ENCODE measurements at regions not wholly inside any gene's neighbourhood (a gene's known extent, or its start where the extent isn't known, plus 50 kb on each side); places are given as distances from the start of the nearest gene placed in this dataset.

DNA sequence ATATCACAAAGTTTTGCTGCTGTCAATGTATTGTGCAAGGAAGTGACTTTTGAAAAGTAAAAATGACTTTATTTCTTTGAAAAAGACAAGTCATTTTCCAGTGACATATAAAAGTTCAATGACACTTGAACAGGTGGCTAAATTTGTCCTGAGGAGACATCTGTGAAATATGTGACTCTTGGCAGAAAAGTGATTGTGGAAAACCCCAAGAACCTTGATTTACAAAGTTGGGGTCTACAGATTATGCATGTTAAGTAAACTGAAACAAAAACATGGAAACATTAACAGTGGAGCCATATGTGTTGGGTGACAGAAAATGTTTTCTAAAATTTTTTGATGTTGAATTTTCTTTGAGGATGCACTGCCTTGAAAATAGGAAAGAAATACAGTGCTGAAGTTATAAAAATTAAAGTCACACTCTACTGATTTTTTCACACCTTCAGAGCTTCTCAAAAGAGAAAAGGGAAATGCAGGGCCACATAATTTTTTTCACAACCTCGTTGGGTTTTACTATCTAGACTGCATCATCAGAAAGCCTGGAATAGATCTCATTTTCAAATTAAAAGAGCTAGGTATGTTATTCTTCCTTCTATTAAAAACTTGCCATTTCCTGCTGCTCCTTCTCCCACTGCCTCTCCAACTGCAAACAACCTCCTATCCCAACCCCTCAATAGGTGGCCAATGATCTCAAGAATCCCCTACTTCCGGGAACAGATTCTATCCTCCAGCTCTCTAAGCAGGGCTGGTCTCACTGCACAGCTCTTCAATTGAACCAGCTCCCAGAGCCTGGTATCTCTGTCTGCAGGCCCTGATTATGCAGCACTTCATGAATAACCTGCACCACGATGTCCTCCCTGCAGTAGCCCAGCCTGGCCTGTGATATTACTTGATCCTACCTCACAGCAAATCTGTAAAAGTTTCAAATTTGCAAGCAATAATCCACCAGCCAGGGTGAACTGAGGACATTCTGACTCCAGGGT, 570.8 kb upstream of the CPEB2 start:
- Mint-ChIP-seq H3K4me3 (ENCODE audit: unreplicated experiment) (no peak overlapping the region), H3K27me3 (ENCODE audit: unreplicated experiment) (no peaks in the 10 kb centered on the region), H3K9me3 (ENCODE audit: unreplicated experiment) (no peaks in the 10 kb centered on the region), H3K27ac (ENCODE audit: unreplicated experiment) (no peak overlapping the region), H3K36me3 (ENCODE audit: low read depth, unreplicated experiment) (peaks cover 4% of the 10 kb centered on the region), H3K4me1 (ENCODE audit: unreplicated experiment) (no peaks in the 10 kb centered on the region)
- TF ChIP-seq, protein P1, sequence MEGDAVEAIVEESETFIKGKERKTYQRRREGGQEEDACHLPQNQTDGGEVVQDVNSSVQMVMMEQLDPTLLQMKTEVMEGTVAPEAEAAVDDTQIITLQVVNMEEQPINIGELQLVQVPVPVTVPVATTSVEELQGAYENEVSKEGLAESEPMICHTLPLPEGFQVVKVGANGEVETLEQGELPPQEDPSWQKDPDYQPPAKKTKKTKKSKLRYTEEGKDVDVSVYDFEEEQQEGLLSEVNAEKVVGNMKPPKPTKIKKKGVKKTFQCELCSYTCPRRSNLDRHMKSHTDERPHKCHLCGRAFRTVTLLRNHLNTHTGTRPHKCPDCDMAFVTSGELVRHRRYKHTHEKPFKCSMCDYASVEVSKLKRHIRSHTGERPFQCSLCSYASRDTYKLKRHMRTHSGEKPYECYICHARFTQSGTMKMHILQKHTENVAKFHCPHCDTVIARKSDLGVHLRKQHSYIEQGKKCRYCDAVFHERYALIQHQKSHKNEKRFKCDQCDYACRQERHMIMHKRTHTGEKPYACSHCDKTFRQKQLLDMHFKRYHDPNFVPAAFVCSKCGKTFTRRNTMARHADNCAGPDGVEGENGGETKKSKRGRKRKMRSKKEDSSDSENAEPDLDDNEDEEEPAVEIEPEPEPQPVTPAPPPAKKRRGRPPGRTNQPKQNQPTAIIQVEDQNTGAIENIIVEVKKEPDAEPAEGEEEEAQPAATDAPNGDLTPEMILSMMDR (IDR thresholded peaks at IDR 0.05; ENCODE audit: unreplicated experiment): no peak
- no peak for DNase-seq (ENCODE audit: low spot score)

DNA sequence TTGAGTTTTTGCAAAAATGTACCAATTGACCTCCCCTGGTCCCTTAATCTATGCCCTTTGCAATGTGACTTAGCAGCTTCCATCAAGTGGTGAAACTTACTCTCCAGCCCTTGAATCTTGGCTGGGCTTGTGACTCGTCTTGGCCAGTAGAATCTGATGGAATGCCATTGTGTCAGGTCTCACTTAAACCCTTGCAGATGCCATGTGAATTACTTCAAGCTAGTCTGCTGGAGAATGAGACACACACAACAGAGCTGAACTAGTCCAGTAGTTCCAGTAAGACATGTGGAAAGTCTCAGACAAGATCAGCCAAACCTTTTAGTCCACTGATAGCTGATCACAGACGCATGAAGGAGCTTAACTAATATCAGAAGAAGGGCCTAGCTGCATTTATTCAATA, 567.8 kb upstream of the CPEB2 start:
- Mint-ChIP-seq H3K4me3 (ENCODE audit: unreplicated experiment) (no peak overlapping the region), H3K36me3 (ENCODE audit: low read depth, unreplicated experiment) (no peaks in the 10 kb centered on the region), H3K4me1 (ENCODE audit: unreplicated experiment) (no peaks in the 10 kb centered on the region), H3K9me3 (ENCODE audit: unreplicated experiment) (no peaks in the 10 kb centered on the region), H3K27me3 (ENCODE audit: unreplicated experiment) (no peaks in the 10 kb centered on the region), H3K27ac (ENCODE audit: unreplicated experiment) (no peak overlapping the region)
- no peak for DNase-seq (ENCODE audit: low spot score)
- TF ChIP-seq, protein P1 (IDR thresholded peaks at IDR 0.05; ENCODE audit: unreplicated experiment): no peak

DNA sequence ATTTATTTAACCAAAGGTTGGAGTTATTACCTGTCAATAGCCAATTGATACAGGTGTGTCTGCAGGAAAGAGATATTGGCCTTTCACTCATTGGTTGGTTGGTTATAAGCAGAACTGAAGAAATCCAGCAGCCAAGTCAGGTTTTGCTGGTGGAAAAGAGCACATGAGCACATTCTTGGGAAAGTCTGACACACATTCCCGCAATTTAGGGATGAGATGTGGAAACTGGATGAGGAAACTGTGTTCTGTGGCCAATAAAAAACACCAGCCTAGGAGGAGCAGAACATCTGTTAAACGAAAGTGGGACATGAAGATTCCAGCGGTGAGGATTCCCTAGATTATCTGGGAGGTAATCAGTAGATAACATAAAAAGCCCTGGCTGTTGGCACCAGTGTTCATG, 567.4 kb upstream of the CPEB2 start:
- Mint-ChIP-seq H3K27me3 (ENCODE audit: unreplicated experiment) (no peaks in the 10 kb centered on the region), H3K27ac (ENCODE audit: unreplicated experiment) (no peak overlapping the region), H3K4me1 (ENCODE audit: unreplicated experiment) (no peaks in the 10 kb centered on the region), H3K4me3 (ENCODE audit: unreplicated experiment) (no peak overlapping the region), H3K36me3 (ENCODE audit: low read depth, unreplicated experiment) (no peaks in the 10 kb centered on the region), H3K9me3 (ENCODE audit: unreplicated experiment) (no peaks in the 10 kb centered on the region)
- DNase-seq (ENCODE audit: low spot score): no peak
- TF ChIP-seq, protein P1 (IDR thresholded peaks at IDR 0.05; ENCODE audit: unreplicated experiment): no peak

DNA sequence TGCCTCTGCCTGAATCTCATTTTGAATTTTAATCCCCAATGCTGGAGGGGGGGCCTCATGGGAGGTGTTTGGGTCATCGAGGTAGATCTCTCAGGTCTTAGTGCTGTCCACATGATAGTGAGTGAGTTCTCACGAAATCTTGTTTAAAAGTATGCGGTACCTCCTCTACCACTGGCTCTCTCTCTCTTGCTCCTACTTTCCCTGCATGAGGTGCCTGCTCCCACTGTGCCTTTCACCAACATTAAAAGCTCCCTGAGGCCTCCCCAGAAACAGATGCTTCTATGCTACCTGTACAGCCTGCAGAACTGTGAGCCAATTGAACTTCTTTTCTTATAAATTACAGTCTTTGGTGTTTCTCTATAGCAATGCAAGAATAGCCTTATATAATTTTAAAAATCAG, 560.7 kb upstream of the CPEB2 start:
- Mint-ChIP-seq H3K9me3 (ENCODE audit: unreplicated experiment) (no peaks in the 10 kb centered on the region), H3K27ac (ENCODE audit: unreplicated experiment) (no peak overlapping the region), H3K4me3 (ENCODE audit: unreplicated experiment) (no peak overlapping the region), H3K4me1 (ENCODE audit: unreplicated experiment) (no peaks in the 10 kb centered on the region), H3K36me3 (ENCODE audit: low read depth, unreplicated experiment) (no peaks in the 10 kb centered on the region), H3K27me3 (ENCODE audit: unreplicated experiment) (no peaks in the 10 kb centered on the region)
- TF ChIP-seq, protein P1 (IDR thresholded peaks at IDR 0.05; ENCODE audit: unreplicated experiment): no peak
- DNase-seq (ENCODE audit: low spot score): no peak

DNA sequence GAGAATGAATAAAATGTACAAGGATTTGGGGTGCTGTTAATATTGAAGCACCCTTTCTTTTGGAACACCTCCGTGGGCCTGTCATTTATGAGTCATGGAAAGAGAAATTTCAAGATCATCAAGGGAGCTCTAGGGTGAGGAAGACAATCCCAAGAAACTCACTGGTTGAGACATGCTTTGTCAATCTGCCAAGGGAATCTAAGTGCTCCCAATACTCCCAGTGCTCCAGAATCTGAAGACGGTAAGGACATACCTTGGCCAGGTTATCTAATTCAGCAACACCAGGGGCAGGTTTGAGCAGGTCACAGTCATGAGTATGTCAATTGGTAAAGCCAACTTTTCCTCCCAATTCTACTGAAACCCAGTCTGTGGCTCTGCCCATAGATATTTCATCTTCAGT, 556.4 kb upstream of the CPEB2 start:
- DNase-seq (ENCODE audit: low spot score): no peak
- TF ChIP-seq, protein P1 (IDR thresholded peaks at IDR 0.05; ENCODE audit: unreplicated experiment): no peak
- Mint-ChIP-seq H3K4me1 (ENCODE audit: unreplicated experiment) (no peaks in the 10 kb centered on the region), H3K4me3 (ENCODE audit: unreplicated experiment) (no peak overlapping the region), H3K9me3 (ENCODE audit: unreplicated experiment) (no peaks in the 10 kb centered on the region), H3K36me3 (ENCODE audit: low read depth, unreplicated experiment) (no peaks in the 10 kb centered on the region), H3K27ac (ENCODE audit: unreplicated experiment) (no peak overlapping the region), H3K27me3 (ENCODE audit: unreplicated experiment) (peaks cover 2% of the 10 kb centered on the region)
